GM18858 (cell line): ENCODE measurements at regions not wholly inside any gene's neighbourhood (a gene's known extent, or its start where the extent isn't known, plus 50 kb on each side); places are given as distances from the start of the nearest gene placed in this dataset.

Experiments used
- ATAC-seq: cut with Tn5 transposase; IDR thresholded peaks from one replicate; pipeline ENCODE4 v1.9.1; 2021; ENCODE audit not compliant: unreplicated experiment

- no peak for ATAC-seq
These were observed 106.8 kb upstream of the NKX1-1 start for GRCh38 chr4:1512738-1513660.

- no peak for ATAC-seq
These were observed 106.0 kb upstream of the NKX1-1 start for GRCh38 chr4:1512051-1512737.

- no peak for ATAC-seq
These were observed 105.3 kb upstream of the NKX1-1 start for GRCh38 chr4:1511441-1512041.

GRCh38 chr4:1510931-1511330, 104.7 kb upstream of the NKX1-1 start:
- ATAC-seq: no peak

- ATAC-seq: no peak
These were observed 103.1 kb upstream of the NKX1-1 start for GRCh38 chr4:1509366-1509765.

- no peak for ATAC-seq
These were observed 102.2 kb upstream of the NKX1-1 start for GRCh38 chr4:1508161-1509160.

- ATAC-seq: no peak
These were observed 100.9 kb upstream of the NKX1-1 start for GRCh38 chr4:1506956-1507721.

- no peak for ATAC-seq
These were observed 99.5 kb upstream of the NKX1-1 start for GRCh38 chr4:1505511-1506460.

- ATAC-seq: no peak
These were observed 98.6 kb upstream of the NKX1-1 start for GRCh38 chr4:1504595-1505500.

- ATAC-seq: no peak
These were observed 97.6 kb upstream of the NKX1-1 start for GRCh38 chr4:1503583-1504471.

- no peak for ATAC-seq
These were observed 96.7 kb upstream of the NKX1-1 start for GRCh38 chr4:1502976-1503375.

GRCh38 chr4:1502501-1502886, 96.3 kb upstream of the NKX1-1 start:
- no peak for ATAC-seq

- no peak for ATAC-seq
These were observed 95.7 kb upstream of the NKX1-1 start for GRCh38 chr4:1501754-1502500.

- no peak for ATAC-seq
These were observed 94.9 kb upstream of the NKX1-1 start for GRCh38 chr4:1500966-1501753.

GRCh38 chr4:1500231-1500965, 94.2 kb upstream of the NKX1-1 start:
- no peak for ATAC-seq
